ENCODE measurements at regions not wholly inside any gene's neighbourhood (a gene's known extent, or its start where the extent isn't known, plus 50 kb on each side); places are given as distances from the start of the nearest gene placed in this dataset.

DNA sequence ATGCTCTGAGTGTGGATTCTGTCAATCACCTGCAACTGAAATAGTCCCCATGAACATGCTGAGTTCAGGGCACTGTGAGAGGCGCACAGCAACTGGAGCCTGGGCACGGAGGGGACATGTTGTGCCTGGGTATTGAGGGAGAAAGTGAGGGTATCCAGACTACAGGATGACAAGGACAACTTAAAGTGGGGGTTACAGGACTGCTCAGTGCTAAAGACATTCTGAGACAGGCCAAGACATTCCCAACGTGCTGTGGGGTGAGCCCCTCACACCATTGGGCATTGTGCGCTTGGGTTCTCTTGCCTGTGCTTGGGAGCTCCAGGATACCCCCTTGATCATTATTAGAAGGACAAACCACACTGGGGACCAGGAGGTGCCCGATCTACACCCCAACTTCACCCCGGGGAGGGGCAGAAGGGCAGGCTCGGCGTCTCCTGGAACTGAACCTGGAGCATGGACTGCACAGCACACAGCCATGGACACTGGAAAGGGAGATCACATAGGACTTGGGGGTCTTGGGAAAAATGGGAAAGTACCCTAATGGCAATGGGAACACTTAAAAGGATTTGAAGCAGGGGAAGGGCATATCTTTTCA is 72.5 kb upstream of the HDAC4 start:
- DNase-seq: no peak

GRCh38 chr2:239472235-239472775 is 71.5 kb upstream of the HDAC4 start:
- no peak for DNase-seq

GRCh38 chr2:239471011-239471792 is 70.4 kb upstream of the HDAC4 start:
- no peak for DNase-seq

DNA sequence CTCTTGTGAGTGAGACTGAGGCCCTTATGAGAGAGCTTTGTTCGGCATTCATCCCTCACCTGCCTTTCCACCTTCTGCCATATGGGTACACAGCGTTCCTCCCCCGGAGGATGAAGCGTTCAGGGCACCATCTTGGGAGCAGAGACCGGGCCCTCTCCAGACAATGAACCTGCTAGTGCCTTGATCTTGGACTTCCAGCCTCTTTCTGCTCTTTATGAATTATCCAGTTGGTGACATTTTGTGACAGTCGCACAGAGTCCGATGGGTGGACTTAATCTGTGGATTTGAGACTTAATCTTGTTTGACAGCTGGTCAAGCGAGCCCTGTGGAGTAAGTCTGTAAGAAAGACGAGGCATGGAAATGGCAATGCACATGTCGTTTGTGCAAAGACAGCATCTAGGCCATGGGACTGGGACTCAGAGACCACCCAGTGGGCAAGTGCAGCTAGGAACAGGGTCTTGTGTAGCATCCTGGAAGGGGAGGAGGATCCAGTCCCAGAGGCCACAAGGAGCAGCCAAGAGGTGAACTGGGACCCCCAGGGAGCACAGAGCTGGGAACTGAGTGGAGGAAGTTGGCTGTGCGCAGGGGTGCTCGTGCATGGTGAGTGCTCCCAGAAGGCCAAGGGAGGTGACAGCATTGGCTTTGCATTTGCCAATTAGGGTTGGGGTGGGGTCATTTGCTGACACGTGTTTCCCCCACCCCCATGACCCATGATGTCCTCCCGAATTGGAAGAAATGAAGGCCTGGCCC is 69.5 kb upstream of the HDAC4 start:
- DNase-seq: no peak

DNA sequence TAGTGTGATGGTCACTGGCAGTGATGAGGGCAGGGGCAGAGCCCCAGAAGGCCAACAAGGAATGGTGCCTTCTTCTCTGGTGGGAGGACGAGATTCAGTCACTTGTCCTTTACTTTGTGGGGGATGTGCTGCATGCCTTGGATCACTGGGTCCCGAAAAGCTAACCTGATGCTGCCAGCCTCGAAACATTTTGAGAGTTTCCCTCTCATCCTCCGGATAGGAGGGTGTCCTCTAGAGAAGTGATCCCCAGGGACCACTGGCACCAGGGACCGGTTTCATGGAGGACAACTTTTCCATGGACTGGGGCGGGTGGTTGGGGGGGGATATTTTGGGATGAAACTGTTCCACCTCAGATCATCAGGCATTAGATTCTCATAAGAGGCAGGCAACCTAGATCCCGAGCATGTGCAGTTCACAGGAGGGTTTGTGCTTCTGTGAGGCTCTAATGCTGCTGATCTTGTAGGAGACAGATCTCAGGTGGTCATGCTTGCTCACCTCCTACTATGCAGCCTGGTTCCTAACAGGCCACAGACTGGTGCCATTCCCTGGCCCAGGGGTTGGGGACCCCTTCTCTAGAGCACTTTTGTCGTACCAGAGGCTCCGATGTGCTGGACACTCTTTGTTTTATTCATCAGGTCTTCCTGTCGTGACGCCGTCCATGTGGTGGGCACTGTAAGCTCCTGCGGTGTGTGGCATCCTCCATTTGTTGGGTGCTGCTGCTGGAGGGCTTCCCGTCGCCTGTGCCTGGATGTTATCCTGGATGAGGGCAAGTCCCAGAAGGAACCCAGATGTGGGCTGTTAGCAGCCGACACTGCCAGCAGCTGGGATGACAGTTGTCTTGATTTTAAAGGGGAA is 68.5 kb upstream of the HDAC4 start:
- no peak for DNase-seq

DNA sequence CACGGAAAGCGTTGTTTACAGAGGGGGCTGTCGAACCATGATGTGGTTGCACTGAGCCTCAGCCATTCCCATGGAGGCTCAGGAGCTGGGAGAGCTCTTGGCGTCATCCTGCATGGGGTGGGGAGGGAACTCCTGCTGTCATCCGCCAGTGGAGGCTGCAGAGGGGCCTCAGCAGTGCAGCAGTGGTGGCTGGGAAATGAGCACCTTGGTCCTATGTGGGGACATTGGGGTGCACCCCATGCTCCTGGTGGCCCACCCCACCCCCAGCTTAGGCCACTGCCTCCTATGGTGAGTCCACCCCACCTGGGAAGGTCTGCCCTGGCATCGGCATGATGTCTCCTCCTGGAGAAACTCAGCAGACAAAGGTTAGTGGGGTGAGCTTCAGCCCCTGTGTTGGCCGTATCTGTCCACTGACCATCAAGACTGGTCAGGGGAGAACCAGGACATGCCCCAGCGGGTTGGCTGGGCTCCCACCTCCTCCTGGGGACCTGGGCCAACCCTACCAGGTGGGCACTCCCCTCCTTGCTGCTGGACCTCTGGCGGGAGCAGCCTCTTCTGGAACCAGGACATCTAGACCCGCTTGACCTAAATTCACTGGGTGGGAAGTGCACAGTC is 67.8 kb upstream of the HDAC4 start:
- no peak for DNase-seq

DNA sequence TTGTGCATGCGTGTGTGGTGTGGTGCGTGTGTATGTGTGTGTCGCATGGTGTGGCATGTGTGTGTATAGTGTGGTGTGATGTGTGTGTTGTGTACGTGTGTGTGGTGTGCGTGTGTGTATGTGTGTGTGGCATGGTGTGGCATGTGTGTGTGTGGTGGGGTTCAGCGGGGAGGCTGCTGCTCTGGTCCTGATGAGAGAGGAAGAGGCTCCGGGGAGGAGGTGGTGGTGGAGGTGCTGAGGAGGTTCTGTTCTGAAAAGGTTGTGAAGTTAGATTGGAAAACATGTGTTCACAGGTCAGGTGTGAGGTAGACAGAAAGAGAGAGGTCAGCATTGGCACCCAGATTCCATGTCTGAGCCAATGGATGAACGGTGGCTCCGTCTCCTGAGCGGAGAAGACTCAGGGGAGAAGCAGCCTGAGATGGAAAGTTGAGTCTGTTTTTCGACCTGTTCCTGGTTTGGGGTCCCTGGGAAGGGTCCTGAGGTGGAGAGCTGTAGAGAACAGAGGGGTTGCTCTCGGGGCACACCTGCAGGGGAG is 67.2 kb upstream of the HDAC4 start:
- DNase-seq: no peak

GRCh38 chr2:239467281-239467955 is 66.6 kb upstream of the HDAC4 start:
- no peak for DNase-seq

DNA sequence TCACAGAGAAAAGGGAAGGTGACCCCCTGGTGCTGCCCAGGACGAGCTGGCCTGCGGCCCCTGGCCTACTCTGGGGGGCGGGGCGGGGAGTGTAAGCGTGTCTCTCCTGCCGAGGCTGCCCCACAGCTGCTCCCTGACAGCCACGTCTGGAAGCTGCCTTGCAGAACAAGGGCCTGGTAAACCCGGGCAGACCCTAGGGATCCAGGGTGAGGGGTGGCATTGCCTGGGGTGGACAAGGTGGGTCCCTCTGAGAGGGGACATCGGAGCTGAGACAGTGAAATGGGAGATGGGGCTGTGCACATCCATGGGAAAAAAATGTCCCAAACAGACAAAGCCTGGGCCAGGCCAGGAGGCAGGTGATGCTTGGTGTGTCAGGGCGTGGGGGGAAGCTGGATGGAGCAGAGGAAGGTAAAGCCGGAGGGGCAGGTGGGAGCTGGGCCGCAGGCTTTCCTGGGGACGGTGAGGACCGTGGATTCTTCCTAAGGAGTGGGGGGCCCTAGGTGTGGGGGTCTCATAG is 66.0 kb upstream of the HDAC4 start:
- no peak for DNase-seq

DNA sequence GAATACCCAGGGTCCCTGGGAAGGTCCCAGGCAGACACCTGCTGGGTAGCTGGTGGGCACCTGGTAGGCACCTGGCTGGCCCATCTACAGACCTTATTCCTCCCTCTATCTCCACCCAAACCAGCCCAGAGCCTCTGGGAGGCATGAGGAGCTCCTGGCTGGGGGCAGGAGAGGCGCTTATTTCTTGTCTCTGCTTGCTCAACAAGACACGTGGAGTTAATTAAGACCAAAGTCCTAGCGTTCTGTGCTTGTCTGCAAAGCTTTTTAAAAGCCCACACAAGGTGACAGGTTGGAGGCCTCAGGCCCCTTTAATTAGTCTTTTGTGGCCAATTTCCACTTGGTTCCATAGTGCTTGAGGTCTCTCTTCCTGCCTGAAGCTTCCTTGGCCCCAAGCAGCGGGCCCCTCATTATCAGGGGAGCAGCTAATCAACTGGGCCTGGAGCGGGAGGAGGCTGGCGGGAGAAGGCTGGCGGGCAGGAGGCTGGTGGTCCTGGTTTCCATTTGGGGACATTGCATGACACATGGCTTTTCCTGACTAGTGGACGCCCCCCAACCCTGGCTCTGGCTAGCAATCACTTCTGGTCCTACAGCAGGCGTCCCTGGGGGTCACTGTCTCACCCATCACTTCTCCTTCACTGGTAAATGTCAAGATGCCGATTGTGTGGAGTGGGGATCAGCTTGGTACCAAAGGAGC is 65.4 kb upstream of the HDAC4 start:
- no peak for DNase-seq

- DNase-seq: no peak
Measured at GRCh38 chr2:239465017-239466001, 64.5 kb upstream of the HDAC4 start.

DNA sequence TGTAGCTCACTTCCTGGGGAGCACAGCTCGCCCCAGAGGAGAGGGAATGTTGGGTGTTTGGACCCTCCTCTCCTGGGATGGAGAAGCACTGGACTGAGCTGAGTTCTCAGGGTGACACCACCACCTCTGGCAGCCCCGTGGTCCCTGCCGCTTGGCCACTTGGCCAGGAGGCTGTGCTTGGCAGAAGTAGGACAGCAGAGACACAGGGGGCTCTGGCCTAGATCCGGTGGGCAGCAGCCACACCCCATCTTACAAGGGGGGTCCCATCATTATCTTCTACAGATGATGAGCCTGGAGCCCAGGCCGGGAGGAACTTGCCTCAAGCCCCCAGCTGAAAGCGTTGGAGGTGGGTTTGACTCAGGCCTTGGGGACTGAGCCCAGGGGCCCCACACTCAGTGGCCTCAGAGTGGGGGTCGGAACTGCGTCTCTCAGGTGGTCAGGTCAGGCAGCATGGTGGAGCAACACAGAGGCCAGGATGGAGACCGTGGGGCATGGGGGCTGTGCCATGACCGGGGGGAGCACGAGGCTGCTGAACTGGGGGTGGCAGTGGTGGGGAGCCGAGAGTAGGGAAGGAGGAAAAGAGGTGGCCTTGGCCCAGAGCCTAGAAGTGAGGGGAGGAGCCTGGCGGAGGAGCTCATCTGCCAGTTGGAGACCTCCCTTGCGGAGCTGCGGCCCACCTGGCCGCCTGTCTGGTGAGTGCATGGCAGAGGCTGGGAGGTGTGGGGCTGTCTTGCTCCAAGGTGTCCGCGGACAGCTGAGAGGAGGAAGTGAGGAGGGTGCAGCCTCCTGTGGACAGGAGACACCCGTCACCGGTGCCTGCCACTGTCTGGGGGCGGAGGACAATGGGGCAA is 63.6 kb upstream of the HDAC4 start:
- DNase-seq: no peak

GRCh38 chr2:239463541-239464165 is 62.8 kb upstream of the HDAC4 start:
- no peak for DNase-seq

DNA sequence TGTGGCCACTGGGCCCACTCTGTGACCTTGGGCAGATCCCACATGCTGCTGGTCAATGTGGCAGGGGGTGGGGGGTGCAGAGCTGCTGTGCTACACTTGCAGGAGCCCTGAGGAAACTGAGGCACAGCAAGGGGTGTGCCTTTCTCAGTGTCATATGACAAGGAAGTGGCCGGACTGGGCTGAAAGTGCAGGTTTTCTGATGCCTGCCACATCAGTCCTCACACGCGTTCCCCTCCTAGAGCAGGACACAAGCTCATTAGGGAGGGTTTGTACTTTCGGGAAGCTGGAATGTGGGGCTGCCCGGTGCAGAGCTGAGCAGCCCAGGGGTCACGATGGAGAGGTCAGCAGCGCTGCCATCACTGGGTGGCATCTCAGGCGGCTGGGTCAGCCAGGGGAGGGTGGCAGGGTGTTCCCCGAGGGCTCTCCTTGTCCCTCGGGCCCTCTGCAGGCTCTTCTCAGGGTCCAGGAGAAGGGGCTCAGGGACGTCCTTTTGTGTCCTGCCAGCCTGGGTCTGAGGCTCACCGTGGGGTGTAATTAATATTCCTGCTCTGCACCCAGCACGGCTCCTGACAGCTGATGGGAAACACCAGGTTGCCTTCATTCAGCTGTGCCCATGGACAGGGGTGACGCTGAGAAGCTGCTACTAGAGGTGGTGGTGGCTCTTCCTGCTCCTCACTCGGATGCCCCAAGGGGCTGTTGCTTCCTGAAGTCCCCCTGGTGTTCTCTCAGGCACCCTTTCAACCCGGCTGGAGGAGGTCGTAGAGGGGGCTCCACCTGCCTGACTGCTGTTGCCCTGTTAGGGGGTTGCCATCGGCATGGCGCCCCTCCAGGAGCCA is 62.1 kb upstream of the HDAC4 start:
- no peak for DNase-seq

DNA sequence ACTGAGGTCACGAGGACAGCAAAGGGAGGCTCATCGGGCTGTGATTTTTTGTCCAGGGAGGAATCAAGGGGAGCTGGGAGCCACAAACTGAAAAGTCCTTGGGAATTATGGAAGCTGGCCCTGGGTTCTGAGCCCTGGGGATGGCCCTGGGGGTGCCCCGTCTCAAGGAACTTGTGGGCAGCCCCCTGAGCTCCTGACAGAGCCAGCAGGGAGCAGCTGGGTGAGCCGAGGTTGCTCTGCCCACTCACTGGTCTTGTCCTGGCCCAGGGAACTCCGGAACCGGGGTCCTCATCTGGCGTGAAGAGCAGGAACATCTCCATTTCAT is 61.3 kb upstream of the HDAC4 start:
- no peak for DNase-seq

- DNase-seq: no peak
Measured at GRCh38 chr2:239461291-239462190, 60.7 kb upstream of the HDAC4 start.

Data from NCI-H187 (cell line).